Keratinocyte (primary cell): ENCODE measurements at regions not wholly inside any gene's neighbourhood (a gene's known extent, or its start where the extent isn't known, plus 50 kb on each side); places are given as distances from the start of the nearest gene placed in this dataset.

Experiments used
- EZH2 ChIP-seq: IDR thresholded peaks from one replicate; pipeline ENCODE4 v1.6.1; 2012; ENCODE audit warnings: inconsistent platforms, mild to moderate bottlenecking, low read length, moderate library complexity
- TF ChIP-seq, protein P1 (sequence below), 3 experiments: IDR thresholded peaks in 1 of 3; conservative IDR thresholded peaks in 1 of 3; optimal IDR thresholded peaks in 1 of 3; 2 replicates in 2 of 3; 3 replicates in 1 of 3; pipeline versions ENCODE3 to v1.5.1; 2011; ENCODE audit warnings: low read length in 3 of 3, mild to moderate bottlenecking in 3 of 3, moderate library complexity in 2 of 3, control low read depth in 1 of 3, inconsistent platforms in 1 of 3; ENCODE audit not compliant: insufficient read depth in 2 of 3; ENCODE audit errors: extremely low read depth in 1 of 3

DNA sequence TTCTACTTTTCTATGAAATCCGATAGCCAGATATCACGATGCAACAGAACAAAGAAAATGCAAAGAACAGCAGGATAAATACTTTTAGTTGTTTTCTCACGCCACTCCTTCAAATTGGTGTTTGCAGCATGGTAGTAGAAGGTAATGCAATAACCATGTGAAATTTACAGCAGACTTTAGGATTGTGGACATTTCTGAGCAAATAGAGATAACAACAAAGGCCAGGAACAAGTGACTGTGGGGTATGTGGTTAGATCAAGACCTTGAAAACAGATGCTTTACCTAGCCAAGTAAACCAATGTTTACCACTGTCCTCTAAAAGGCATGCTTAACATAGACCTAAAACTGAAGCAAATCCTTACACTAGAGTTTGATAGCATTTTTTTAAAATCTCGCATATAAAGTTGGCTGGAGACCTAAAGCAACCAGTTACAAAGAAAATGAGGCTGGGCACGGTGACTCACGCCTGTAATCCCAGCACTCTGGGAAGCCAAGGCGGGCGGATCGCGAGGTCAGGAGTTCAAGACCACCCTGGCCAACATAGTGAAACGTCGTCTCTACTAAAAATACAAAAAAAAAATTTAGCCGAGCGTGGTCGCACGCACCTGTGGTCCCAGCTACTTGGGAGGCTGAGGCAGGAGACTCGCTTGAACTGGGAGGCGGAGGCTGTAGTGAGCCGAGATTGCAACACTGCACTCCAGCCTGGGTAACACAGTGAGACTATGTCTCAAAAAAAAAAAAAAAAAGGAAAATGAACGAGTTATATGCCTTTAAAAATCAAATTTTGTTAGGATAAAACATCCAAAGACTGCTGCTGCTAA, 123.2 kb upstream of the FOXN3 start:
- no peak for TF ChIP-seq EZH2
- TF ChIP-seq, protein P1, sequence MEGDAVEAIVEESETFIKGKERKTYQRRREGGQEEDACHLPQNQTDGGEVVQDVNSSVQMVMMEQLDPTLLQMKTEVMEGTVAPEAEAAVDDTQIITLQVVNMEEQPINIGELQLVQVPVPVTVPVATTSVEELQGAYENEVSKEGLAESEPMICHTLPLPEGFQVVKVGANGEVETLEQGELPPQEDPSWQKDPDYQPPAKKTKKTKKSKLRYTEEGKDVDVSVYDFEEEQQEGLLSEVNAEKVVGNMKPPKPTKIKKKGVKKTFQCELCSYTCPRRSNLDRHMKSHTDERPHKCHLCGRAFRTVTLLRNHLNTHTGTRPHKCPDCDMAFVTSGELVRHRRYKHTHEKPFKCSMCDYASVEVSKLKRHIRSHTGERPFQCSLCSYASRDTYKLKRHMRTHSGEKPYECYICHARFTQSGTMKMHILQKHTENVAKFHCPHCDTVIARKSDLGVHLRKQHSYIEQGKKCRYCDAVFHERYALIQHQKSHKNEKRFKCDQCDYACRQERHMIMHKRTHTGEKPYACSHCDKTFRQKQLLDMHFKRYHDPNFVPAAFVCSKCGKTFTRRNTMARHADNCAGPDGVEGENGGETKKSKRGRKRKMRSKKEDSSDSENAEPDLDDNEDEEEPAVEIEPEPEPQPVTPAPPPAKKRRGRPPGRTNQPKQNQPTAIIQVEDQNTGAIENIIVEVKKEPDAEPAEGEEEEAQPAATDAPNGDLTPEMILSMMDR (optimal IDR thresholded peaks at IDR 0.05 in 1 of 3, IDR thresholded peaks at IDR 0.05 in 1 of 3, conservative IDR thresholded peaks at IDR 0.05 in 1 of 3; ENCODE audit: extremely low read depth in 1 of 3, insufficient read depth in 2 of 3, low read length in 3 of 3): no peak
